Fibroblast of peridontal ligament (primary cell): ENCODE measurements at regions not wholly inside any gene's neighbourhood (a gene's known extent, or its start where the extent isn't known, plus 50 kb on each side); places are given as distances from the start of the nearest gene placed in this dataset.

ENCODE experiments used
- DNase-seq: peaks from one replicate; pipeline ENCODE4 v3.0.0-alpha.2; 2010; ENCODE audit errors: extremely low read depth

DNA sequence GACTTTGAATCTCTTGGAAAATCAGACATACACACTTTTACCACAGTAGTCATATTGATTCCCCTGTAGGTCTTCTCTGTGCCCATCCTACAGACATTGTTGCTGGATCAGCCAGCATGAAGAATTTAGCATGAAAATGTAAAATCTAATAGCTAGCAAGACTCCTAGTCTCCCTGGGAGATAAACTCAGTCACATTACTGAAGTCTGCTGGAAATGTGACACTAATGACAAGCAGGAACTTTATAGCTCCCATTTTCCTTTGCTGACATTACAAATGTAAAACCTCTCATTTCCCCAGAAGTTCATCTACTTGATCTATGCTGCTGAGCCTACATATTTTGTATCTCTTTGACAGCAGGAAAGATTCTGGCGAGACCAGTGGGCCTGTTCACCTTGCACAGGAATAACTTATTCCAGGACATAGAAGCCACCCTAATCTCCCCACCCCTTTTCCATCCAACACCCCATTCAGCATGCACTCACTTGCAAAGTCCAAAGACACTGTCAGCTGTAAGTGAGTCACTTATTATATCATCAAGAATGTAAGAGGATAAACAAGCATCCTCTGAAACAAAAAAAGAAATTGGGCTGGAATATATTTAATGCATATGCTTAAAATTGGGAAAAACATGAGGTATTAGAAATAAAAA lies 648.3 kb upstream of the PKDCC start:
- no peak for DNase-seq

DNA sequence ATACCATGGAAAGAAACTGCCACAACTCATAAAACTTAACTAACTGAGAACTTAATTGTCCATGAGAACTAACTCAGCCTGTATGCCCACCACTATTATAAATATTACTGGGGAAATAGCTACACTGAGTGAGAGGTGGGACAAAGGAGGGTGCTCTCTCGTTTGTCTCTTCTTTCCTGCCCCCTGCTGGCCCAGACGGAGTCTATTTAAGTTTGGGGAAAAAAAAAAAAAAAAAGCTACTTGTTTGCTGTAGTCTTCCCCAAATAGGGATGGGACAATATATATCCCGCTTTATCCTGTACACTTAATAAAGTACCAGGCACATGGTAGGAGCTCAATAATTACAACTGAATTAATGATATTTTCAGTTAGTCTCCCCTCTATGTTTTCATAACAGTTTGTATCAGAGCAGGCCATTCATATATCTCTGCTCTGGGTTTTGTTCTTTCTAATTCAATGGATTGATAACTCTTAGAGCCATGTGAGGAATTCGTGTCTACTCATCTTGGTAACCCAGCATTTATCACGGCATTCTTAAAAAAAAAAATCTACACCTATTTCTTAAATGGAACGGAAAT lies 647.6 kb upstream of the PKDCC start:
- peak; percentile 5 for DNase-seq

DNA sequence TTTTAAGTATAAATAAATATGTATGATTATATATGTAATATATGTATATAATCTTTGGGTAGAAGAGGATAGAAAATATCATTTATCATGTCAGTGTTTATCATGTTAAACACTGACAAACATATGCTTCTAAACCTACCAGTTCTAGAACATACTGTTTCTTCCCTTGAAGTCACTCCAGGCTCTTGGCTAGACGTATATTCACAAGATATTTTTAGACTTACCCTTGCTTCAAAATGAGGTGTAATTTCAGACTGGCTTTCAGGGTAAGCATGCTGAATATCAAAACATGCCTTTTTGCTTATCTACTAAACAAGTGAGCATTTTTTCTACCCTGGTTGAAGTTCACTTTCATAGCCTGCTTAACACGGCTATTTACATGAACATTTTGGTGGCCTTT lies 642.4 kb upstream of the PKDCC start:
- no peak for DNase-seq

DNA sequence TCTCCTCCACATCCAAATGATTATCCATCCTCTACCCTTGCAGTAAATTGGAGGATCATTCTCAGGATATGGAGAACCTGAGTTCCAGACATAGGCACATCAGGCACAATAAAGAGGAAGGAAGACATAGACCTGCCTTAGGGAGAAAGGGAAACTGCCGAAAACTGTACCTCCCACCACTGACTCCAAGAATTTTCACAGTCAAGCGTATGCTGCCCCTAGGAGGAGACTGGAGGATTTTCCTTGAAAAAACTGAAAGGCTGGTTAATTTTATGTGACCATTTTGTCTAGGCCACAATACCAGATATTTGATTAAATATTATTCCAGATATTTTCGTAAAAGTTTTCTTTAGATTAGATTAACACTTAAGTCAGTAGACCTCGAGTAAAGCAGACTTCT lies 638.5 kb upstream of the PKDCC start:
- DNase-seq, result no peak

DNA sequence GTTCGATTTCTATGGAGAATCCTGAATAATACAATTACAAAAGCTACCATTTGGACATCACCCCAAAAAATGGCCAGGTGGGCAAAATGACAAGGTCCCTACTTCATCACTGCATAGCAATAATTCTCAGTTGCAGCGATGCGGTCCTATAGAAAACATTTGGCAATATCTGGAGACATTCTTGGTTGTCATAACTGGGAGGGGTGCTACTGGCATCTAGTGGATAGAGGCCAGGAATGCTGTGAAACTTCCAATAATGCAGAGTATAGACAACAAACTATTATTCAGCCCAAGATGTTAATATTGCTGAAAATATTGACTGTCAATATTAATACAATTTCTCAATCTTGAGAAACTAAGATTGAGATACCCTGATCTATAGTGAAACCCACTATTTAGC lies 637.8 kb upstream of the PKDCC start:
- no peak for DNase-seq

DNA sequence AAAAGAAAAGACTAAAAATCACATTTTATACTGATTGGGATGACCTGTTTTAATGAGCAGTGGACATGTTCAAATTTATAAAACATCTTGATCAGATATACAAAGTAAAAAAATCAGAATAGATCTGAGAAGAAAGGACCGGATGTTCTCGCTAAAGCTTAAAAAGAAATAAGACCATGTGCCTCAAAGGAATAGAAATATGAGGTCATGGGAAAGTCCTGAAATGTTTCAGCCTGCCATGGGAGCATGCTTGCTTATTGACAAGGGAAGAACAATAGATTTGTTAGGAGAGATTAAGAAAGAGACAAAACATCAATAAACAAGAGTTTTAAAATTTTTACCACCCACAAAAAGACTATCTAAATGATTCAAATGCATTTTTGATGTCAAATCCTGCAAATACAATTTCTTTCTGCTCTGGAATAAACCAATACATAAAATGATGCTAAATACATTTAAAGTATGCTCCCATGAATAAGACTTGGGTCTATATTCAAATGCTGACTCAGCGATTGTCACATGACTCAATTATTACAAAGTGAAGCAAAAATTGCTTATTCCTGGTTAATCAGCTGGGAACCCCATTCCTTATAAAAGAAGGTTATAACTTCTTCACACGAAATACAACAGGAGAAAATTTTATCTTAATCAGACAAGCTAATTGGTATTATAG lies 633.9 kb upstream of the PKDCC start:
- no peak for DNase-seq

DNA sequence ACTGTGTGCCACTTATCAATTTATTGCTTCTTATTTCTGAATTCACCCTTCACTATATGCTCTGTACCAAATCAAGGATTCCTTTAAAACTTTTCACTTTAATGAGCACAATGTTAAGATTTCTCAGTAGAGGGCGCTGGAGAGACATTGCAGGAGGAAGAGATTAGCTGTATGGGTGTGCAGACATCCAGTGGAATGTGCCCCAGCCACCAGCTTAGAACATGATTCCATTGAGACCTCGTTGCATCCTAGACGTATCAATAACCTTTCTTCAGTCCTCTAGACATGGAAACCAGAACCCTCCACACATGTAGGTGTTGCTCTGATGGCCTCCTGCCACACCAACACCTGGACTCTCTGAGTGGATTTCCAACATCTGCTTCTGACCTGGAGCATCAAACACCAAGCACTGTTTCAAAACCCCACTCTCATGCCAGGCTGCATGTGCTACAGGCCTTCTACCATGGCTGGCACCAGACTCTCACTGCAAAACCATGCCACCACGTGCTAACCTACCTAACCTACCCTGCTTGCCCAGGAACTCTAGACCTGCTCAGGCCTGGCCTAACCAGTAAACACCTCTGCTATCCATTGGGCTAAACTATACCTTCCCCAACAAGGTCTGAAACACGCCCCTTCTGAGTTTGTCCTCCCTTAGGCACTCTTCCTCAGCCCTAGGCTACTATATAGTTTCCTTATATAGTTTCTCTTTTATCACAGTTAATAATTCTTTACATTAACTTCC lies 633.2 kb upstream of the PKDCC start:
- DNase-seq, result peak; percentile 39

DNA sequence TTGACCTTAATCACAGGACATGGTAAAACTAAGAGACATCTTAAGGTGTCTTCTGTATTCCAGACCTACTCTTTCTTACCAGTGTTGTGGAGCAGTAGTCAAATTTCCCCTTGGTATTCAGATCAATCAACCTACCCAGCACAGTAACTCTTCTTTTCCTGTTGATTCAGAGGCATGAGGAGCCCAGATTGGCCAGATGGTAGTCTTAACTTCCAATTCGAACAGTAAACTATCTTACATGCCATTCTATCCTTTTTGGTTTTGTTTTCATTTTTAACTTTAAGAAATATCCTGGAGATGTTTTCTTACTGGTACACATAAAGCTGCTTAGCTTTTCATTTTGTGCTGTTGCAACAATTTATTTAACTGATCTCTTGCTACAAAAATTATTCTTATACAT lies 630.3 kb upstream of the PKDCC start:
- DNase-seq, result no peak

DNA sequence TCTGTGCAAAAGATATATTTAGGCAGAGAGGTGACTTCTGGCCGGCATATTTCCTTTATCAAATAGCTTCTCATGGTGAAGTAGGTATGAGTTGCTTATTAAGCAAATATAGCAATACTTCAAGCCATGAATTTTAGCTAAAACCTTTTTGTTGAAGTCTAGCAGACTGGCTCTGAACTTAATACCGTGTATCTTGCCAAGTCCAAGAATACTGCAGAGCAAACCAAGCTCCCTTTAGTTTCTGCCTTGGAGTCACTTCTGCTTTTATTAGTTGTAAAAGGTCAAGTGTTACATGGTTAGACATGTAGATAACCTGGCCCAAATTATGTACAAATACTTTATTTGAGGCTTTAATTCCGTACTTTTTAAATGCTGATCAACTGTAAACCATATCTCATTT lies 627.6 kb upstream of the PKDCC start:
- no peak for DNase-seq

DNA sequence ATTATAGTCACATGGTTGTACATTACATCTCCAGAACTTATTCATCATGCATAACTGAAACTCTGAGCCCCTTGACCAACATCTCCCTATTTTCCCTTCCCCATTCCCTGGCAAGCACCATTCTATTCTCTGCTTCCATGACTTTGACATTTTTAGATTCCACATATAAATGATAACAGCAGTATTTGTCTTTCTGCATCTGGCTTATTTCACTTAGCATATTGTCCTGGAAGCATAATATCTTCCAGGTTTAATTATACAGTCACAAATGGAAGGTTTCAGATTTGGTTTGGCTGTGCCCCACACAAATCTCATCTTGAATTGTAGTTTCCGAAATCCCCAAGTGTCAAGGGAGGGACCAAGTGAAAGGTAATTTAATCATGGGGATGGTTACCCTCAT lies 626.9 kb upstream of the PKDCC start:
- no peak for DNase-seq

DNA sequence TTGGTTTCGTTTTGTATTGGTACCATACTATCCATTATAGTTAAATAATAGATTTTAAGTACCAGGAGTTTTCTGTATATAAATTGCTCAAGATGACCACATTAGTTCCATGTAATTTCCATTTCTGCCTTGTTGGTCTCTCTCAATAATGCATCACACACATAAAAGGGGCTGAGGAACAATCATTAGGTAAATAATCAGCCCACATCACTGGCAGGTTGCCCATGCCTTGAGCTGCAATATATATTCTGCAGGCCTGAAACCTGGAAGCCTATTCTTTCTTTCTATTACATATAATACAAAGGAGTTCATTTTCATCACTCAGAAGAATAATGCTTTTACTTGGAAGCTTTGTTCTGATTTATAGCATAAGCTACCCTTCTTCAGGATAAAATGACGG lies 616.1 kb upstream of the PKDCC start:
- DNase-seq, result no peak

DNA sequence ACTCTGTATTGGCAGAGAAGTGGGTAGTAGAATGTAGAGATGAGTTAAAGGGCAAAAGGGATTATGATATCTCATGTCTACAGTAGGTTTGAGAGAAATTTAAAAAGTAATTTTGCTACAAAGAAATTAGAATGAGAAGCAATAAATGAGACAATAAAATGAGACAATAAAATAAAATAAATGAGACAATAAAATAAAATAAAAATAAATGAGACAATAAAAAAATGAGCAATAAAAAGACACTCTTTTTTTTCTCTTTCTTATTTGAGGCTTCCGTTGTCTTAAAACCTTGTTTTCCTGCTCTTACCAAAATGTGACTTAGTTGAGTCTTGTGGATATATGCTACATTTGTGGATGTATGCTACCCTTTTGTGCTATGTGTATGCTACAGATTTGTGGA lies 615.4 kb upstream of the PKDCC start:
- DNase-seq, result no peak

DNA sequence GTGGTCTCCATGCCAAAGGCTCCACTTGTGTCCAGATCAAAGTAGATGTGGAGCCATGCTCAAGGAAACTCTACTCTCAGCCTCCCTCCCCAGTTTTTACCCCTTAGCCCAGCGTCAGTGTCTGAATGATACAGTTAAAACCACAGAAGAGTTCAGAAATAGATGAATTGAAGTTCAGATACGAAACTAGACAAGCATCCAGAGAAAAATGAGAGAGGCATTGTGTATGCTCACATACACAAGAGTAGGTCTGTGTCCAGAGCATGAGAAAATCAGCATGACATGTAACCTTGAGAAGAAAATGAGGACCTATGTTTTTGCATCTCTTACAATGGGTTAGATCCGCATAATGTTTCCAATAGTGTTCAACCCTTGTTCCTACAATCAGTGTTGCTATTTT lies 612.8 kb upstream of the PKDCC start:
- no peak for DNase-seq

DNA sequence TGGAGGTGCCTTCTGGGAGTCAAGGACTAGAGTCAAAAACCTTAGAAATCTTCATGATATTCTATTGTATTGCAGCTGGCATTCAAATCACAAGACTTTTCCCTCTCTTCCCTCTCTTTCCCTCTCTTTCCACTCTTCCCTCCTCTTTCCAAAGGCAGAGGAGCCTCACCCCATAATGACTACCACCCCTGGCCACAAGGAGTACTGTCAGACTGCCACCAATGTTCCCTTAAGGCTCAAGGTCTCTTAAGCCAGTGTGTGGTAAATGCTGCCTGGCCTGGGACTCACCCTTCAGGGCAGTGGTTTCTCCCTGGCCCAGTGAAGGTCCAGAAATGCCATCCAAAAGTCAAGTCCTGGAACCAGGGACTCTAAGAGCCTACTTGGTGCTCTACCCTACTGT lies 605.9 kb upstream of the PKDCC start:
- DNase-seq, result no peak

DNA sequence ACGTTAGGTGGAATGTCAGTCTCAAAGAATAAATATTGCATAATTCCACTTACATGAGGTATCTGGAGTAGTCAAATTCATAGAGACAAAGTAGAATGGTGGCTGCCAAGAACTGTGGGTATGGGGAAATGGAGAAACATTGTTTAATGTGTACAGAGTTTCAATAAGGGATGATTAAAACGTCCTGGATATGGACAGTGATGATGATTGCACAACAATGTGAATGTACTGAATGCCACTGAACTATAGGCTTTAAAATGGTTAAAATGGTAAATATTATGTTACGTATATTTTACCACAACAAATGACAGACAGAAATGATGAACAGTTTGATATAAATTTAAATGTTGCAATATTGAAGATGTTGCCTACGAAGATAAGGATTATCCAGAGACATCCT lies 602.0 kb upstream of the PKDCC start:
- no peak for DNase-seq

DNA sequence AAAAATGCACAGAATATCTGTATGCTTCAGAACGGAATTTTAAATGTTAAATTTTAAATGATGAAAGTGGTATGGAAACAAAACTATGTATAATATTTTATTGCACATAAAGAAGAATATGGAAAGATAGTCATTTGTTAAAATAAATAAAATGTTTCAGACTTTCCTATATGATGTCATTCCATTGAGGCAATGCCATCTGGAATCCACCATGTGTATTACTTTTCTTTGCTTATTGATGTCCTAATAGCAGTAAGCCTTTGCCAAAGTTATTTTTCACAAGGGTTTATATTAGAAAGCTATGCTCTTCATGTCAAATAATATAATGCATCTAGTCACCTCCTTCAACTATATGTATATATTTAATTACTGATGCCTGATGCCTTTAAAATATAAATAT lies 601.6 kb upstream of the PKDCC start:
- DNase-seq, result no peak

DNA sequence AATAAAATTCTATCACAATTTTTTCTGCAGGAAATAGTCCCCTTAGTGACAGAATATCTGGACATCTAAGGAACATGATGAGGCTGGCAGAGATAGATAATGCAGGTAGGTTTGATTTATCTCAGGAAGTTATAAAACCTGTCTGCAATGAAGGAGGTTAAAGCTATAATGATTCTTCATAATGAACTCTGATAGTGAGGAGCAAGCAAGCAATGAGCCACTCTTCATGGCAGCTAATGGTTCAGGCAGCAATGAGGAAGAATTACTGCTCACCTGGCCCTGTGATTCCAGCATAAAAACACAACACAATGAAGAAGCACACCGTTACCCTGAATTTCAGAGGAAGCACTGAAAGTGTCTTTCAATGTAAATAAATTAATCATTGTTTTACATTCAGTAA lies 599.6 kb upstream of the PKDCC start:
- DNase-seq, result no peak

DNA sequence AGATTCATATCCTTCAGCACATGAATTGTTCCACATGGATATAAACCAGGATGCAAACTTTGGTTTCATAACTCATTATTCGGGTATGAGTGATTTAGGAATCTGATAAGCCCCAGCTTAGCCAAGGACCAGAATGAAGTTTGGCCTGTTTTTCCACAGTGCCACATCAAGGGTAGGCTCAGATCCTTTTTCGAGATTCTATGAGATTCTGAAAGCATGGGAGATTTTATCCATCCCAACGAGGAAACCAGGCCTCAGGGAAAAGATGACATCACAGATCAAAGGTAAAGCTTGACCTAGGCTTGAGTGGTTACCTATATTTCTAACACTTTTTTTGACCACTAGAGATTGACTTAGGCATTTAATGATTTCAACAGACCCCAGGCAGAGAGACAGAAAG lies 590.8 kb upstream of the PKDCC start:
- no peak for DNase-seq

DNA sequence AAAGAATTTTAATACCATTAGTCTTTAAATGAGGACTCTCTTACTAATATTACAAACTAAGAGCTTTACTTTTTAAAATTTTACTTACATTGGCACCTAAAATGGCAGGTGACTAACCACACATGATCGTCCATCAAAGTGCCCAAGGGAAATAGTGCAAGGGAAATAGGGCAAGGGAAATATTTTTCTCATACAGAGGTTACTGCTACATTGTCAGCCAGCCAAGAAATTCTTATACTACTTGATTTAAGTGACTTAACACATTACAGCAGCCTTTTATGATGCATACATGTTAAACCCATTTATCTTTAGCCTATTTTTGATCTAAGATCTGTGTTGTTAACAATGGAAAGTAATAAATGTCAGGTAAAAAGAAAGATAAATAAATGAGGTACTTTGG lies 587.2 kb upstream of the PKDCC start:
- DNase-seq, result no peak

DNA sequence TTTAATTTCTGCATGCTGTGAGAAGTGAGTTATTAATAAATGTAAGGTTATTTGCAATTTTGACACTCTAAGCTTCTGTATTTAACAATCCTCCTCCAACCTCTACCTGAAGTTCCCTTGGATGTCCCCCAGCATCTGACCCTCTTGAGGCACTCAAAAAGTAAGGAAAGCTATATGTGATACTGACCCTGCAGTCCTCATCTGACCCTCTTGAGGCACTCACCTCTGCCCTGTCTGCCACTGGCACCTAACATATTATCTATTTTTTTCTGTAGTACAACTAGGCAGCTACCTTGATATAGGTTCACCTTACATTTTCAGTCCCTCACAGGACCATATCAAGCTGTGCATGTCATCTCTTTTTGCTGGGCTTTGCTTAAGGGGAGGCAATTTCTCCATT lies 583.4 kb upstream of the PKDCC start:
- no peak for DNase-seq

DNA sequence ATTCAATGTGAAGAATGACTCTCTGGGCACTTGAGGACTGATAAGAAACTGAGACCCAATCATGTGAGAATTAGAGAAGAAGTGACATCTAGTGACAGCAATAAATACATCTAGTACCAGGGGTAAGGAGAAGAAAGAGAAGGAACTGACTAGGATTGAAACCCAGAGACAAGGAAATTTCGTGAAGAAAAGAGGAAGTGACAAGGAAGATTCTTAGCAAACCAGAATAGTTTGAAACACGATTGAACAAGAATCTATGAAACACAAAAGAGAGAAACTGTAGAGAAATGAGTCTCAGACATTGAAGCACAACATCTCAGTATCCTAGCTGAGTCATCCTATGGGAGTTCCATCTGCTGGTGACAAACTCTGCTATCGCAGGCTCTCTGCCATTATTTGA lies 571.9 kb upstream of the PKDCC start:
- DNase-seq, result no peak

DNA sequence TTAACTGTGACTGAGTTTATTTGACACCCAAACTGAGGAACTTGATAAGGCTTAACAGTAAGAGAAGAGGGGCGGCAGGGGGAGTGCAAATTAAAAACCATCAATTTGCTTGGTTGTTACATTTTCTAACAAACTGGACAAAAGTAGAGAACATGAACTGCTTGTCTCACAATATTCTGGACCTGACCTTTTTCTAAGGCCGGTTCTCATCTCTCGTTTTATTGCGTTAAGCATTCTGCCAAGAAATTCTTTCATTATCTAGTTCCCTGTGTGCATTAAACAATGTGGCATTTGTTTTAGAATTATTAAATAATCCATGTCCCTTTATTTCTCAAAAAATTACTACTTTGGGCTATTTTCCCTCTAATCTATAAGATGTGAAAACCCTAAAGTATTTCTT lies 565.2 kb upstream of the PKDCC start:
- no peak for DNase-seq

DNA sequence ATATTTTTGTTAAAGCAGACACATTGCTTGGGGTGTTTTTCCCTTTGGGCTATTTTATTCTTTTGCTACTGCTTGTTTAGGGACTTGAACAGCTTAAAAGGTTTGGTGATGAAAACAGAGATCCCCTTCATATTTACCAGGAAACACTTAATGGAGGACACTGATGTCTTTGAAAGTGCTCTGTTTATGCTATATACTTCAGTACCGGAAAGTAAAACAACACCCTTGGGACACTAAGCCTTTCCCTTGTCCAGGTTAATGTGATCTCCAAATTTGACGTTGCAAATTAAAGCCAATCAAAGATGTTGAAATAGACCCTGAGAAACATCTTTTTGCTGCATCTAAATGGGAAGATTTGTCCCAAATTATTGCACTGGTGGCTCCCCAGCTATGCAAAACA lies 564.6 kb upstream of the PKDCC start:
- DNase-seq, result no peak
